ENCODE measurements at regions not wholly inside any gene's neighbourhood (a gene's known extent, or its start where the extent isn't known, plus 50 kb on each side); places are given as distances from the start of the nearest gene placed in this dataset.
"Not testable (repeated sequence)": the region's sequence is repeated elsewhere in the genome, so short reads cannot be mapped to it uniquely, and the experiment has no call there.

- not testable (repeated sequence) for TF ChIP-seq REST (IDR thresholded peaks at IDR 0.05; ENCODE audit: insufficient read depth in 1 of 2, low read depth in 2 of 2, low read length in 1 of 2); CTCF (IDR thresholded peaks at IDR 0.05); POLR2AphosphoS5 (IDR thresholded peaks at IDR 0.05; ENCODE audit: low read depth, low read length)
Observed at GRCh38 chr11:89560598-89560997, 69.4 kb upstream of the NOX4 start.

Data from Panc1 (cell line).